ENCODE measurements at regions not wholly inside any gene's neighbourhood (a gene's known extent, or its start where the extent isn't known, plus 50 kb on each side); places are given as distances from the start of the nearest gene placed in this dataset.

DNA sequence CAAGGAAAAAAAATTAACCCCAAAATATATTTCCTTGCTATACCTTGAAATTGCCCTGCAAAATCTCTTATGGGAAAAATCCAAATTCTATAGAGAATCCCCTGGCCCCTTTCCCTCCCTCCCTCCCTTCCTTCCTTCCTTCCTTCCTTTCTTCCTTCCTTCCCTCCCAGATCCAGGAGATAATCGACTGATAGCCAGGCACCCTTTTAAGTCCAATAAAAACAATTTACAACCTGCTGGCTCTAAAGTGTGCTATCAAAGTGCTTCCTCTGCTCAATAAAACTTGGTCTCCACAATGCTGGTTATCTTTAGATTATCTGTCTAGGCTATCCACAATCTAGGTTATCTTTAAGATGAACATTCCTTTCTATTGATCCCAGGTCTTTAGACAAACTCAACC, 83.1 kb upstream of the TUBA3C start:
- ChIA-PET CTCF (ENCODE audit: partially characterized antibody) (no interaction called here), POLR2A (ENCODE audit: partially characterized antibody) (no interaction called here)
- no peak overlapping the region for H3K4me3 Mint-ChIP-seq

DNA sequence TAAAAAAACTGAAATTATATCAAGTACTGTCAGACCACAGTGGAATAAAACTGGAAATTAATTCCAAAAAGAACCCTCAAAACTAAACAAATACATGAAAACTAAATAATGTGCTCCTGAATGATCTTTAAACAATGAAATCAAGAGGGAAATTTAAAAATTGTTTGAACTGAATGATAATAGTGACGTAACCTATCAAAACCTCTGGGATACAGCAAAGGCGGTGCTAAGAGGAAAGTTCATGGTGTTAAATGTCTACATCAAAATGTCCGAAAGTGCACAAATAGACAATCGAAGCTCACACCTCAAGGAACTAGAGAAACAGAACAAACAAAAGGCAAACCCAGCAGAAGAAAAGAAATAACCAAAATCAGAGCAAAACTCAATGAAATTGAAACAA, 70.8 kb upstream of the TUBA3C start:
- H3K4me3 ChIP-seq (ENCODE audit: low read length in 2 of 2) = no peak overlapping the region
- no peaks in the 10 kb centered on the region for H3K4me1 Mint-ChIP-seq
- CTCF ChIA-PET (ENCODE audit: partially characterized antibody) = no interaction called here
- intact Hi-C loops (cut with micrococcal nuclease) = no loop called here
- H3K9me3 ChIP-seq (ENCODE audit: control insufficient read depth in 1 of 2, low read length in 2 of 2) = no peaks in the 10 kb centered on the region
- H3K4me1 ChIP-seq (ENCODE audit: insufficient read depth, low read length) = no peaks in the 10 kb centered on the region
- peaks cover 0 to 2% of the 10 kb centered on the region in 2 donors for H3K27me3 Mint-ChIP-seq
- no peaks in the 10 kb centered on the region for H3K27me3 ChIP-seq (ENCODE audit: insufficient read depth, low read length)
- POLR2A ChIA-PET (ENCODE audit: partially characterized antibody) = no interaction called here
- H3K36me3 Mint-ChIP-seq = no peaks in the 10 kb centered on the region
- no peak overlapping the region for H3K27ac ChIP-seq (ENCODE audit: low read depth, low read length)
- H3K36me3 ChIP-seq (ENCODE audit: insufficient read depth, low read length) = no peaks in the 10 kb centered on the region
- H3K9me3 Mint-ChIP-seq = peaks cover under 1 to 17% (median 7%) of the 10 kb centered on the region in 8 donors
- DNase-seq = no peak
- H3K4me3 Mint-ChIP-seq = no peak overlapping the region
- H3K27ac Mint-ChIP-seq = no peak overlapping the region

More for the DNA sequence above, 83.1 kb upstream of the TUBA3C start:
- no peak overlapping the region for H3K27ac Mint-ChIP-seq
- H3K27me3 ChIP-seq (ENCODE audit: insufficient read depth, low read length) = no peaks in the 10 kb centered on the region
- no peaks in the 10 kb centered on the region for H3K4me1 Mint-ChIP-seq
- peaks cover 0 to 2% of the 10 kb centered on the region in 2 donors for H3K27me3 Mint-ChIP-seq
- no peaks in the 10 kb centered on the region for H3K9me3 Mint-ChIP-seq
- no peak overlapping the region for H3K4me3 ChIP-seq (ENCODE audit: low read length in 2 of 2)
- H3K9me3 ChIP-seq (ENCODE audit: control insufficient read depth in 1 of 2, low read length in 2 of 2) = no peaks in the 10 kb centered on the region
- H3K27ac ChIP-seq (ENCODE audit: low read depth, low read length) = no peak overlapping the region
- no peak for DNase-seq
- no peaks in the 10 kb centered on the region for H3K36me3 ChIP-seq (ENCODE audit: insufficient read depth, low read length)
- no peaks in the 10 kb centered on the region for H3K4me1 ChIP-seq (ENCODE audit: insufficient read depth, low read length)
- intact Hi-C loops (cut with micrococcal nuclease) = no loop called here
- no peaks in the 10 kb centered on the region for H3K36me3 Mint-ChIP-seq

DNA sequence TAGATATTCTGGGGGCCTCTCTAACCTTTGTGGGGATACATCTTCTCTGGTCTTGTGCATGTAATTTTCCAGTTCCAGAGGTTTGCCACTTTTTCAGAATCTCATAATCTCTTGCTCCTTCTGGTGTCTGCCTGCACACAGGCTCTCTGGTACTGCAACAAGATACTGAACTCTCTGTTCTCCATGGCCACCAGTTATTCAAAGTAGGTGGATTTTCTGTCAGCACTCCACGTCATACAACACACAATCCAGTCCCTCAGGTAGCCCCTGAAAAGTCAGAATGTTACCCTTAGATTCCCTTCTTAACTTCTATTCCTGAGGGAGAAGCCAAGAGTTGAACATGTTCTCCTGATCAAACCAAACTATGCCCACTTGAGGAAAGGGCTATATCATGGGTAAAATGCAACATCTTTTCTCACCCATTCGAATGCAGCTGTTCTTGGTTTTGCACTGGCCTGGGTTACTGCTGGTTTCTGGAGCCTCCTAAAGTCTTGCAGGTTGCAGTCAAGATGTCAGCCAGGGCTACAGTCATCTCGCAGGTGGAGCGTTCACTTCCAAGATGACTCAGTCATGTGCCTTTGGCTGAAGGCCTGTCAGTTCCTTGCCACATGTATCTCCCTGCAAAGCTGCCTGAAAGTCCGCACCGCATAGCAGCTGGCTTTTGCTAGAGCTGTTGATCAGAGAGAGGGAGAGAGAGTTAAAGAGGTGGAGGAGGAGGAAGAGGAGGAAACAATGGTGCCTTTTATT, 57.7 kb upstream of the TUBA3C start:
- no peaks in the 10 kb centered on the region for H3K36me3 ChIP-seq (ENCODE audit: insufficient read depth, low read length)
- no peak overlapping the region for H3K4me3 ChIP-seq (ENCODE audit: low read length in 2 of 2)
- Mint-ChIP-seq H3K9me3 (peaks cover 0 to 4% (median 0%) of the 10 kb centered on the region in 8 donors), H3K27ac (no peak overlapping the region), H3K36me3 (no peaks in the 10 kb centered on the region), H3K27me3 (peaks cover 2 to 4% of the 10 kb centered on the region in 2 donors), H3K4me3 (no peak overlapping the region), H3K4me1 (no peaks in the 10 kb centered on the region)
- H3K27me3 ChIP-seq (ENCODE audit: insufficient read depth, low read length) = no peaks in the 10 kb centered on the region
- intact Hi-C loops (cut with micrococcal nuclease) = no loop called here
- H3K27ac ChIP-seq (ENCODE audit: low read depth, low read length) = no peak overlapping the region
- CTCF ChIA-PET (ENCODE audit: partially characterized antibody) = no interaction called here
- DNase-seq = no peak
- POLR2A ChIA-PET (ENCODE audit: partially characterized antibody) = no interaction called here
- no peaks in the 10 kb centered on the region for H3K4me1 ChIP-seq (ENCODE audit: insufficient read depth, low read length)
- H3K9me3 ChIP-seq (ENCODE audit: control insufficient read depth in 1 of 2, low read length in 2 of 2) = no peaks in the 10 kb centered on the region
